ENCODE measurements at regions not wholly inside any gene's neighbourhood (a gene's known extent, or its start where the extent isn't known, plus 50 kb on each side); places are given as distances from the start of the nearest gene placed in this dataset.
"Not testable (repeated sequence)": the region's sequence is repeated elsewhere in the genome, so short reads cannot be mapped to it uniquely, and the experiment has no call there.

DNA sequence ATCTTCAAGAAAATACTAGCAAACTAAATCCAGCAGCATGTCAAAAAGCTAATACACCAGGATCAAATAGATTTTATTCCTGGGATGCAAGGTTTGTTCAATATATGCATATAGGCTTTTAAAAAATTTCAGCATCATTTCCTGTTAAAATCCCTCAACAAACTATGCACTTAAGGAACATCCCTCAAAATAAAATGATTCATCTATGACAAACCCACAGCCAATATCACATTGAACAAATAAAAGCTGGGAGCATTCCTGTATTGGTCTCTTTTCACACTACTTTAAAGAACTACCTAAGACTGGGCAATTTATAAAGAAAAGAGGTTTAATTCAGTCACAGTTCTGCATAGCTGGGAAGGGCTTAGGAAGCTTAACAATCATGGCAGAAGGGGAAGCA is 726.7 kb downstream of the GRXCR1 start:
- DNase-seq (ENCODE audit: low read depth), result no peak

DNA sequence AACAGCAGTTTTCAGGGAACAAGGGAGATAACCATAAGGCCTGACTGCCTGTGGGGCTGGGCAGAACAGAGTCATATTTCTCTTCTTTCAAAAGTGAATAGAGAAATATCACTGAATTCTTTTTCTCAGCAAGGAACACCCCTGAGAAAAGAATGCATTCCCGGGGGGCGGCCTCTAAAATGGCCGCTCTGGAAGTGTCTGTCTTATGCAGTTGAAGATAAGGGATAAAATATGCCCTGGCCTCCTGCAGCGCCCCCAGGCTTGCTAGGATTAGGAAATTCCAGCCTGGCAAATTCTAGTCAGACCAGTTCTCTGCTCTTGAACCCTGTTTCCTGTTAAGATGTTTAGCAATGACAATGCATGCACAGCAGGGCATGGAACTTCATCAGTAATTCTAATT is 745.4 kb downstream of the GRXCR1 start:
- DNase-seq (ENCODE audit: low read depth), result not testable (repeated sequence)

DNA sequence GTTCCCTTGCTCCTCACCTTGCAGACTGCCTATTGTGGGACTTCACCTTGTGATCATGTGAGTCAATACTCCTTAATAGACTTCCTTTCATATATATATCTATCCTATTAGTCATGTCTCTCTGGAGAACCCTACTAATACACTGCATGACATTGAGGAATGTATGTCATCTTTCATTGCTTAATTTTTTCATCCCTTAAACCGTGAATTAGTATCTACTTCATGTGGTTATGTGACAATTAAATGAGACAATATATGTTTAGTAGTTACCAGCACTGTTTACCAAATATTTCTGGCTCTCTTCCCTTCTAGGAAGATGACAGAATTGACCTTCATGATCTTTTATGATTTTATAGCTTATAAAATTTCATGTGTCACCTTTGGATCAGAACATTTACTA is 759.5 kb downstream of the GRXCR1 start:
- no peak for DNase-seq (ENCODE audit: low read depth)

DNA sequence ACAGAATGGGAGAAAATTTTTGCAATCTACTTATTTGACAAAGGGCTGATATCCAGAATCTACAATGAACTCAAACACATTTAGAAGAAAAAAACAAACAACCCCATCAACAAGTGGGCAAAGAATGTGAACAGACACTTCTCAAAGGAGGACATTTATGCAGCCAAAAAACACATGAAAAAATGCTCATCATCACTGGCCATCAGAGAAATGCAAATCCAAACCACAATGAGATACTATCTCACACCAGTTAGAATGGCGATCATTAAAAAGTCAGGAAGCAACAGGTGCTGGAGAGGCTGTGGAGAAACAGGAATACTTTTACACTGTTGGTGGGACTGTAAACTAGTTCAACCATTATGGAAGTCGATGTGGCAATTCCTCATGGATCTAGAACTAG is 767.0 kb downstream of the GRXCR1 start:
- DNase-seq (ENCODE audit: low read depth), result not testable (repeated sequence)

DNA sequence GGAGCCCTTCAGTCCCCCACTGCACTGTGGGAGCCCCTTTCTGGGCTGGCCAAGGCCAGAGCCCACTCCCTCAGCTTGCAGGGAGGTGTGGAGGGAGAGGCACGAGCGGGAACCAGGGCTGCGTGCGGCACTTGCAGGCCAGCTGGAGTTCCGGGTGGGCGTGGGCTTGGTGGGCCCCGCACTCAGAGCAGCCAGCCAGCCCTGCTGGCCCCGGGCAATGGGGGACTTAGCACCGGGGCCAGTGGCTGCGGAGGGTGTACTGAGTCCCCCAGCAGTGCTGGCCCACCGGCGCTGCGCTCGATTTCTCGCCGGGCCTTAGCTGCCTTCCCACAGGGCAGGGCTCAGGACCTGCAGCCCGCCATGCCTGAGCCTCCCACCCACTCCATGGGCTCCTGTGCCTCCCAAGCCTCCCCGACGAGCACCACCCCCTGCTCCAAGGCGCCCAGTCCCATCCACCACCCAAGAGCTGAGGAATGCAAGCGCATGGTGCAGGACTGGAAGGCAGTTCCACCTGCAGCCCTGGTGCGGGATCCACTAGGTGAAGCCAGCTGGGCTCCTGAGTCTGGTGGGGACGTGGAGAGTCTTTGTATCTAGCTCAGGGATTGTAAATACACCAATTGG is 776.2 kb downstream of the KCTD8 start:
- DNase-seq (ENCODE audit: low read depth), result not testable (repeated sequence)

DNA sequence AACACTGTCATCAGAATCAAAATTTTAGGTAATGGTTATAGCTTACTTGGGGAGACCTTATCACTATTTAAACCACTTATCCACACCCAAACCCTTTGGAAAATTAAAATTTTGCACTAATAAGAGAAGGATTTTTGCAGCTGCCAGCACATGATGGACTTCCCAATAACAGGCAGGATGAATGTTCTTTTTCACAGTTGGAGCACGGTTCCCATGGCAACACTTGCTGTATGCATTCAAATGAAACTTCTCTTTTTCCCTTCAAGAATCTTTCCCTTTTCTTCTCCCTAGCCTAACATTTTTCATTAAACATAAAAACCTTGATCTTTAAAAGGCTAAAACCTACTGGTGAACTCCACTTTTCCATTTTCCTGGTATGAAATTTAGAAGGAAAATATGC is 768.2 kb downstream of the KCTD8 start:
- DNase-seq (ENCODE audit: low read depth), result no peak

- DNase-seq (ENCODE audit: low read depth), result no peak
Observed at GRCh38 chr4:43682551-43682950, 766.1 kb downstream of the KCTD8 start.

GRCh38 chr4:43690116-43690515 is 758.5 kb downstream of the KCTD8 start:
- no peak for DNase-seq (ENCODE audit: low read depth)

DNA sequence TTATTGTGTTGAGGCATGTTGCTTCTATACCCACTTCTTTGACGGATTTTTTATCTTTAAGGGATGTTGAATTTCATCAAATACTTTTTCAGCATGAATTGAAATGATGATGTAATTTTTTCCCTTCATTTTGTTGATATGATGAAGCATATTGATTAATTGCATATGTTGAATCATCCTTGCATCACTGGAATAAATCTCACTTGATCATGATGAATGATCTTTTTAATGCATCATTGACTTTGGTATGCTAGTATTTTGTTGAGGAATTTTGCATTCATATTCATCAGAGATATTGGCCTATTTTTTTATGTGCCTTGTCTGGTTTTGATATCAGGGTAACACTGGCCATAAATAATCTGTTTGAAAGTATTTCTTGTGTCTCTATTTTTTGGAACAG is 754.7 kb downstream of the KCTD8 start:
- no peak for DNase-seq (ENCODE audit: low read depth)

DNA sequence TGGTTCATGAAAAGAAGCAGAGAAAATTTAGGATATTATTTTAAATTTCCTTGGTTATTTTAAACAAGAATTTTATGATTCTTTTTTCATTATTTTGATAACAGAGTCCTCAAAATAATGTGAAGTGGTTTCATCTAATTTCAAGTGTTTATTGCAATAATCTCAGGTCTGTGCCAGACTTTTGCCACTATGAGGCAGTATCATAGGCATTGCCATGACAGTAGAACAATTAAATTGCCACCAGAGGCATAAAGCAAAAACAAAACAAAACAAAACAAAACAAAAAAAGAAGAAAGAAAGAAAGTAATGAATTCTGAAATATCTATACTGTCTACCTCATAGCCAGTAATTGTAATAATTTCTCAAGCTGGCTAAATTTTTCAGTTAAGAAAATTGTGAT is 739.2 kb downstream of the KCTD8 start:
- no peak for DNase-seq (ENCODE audit: low read depth)

DNA sequence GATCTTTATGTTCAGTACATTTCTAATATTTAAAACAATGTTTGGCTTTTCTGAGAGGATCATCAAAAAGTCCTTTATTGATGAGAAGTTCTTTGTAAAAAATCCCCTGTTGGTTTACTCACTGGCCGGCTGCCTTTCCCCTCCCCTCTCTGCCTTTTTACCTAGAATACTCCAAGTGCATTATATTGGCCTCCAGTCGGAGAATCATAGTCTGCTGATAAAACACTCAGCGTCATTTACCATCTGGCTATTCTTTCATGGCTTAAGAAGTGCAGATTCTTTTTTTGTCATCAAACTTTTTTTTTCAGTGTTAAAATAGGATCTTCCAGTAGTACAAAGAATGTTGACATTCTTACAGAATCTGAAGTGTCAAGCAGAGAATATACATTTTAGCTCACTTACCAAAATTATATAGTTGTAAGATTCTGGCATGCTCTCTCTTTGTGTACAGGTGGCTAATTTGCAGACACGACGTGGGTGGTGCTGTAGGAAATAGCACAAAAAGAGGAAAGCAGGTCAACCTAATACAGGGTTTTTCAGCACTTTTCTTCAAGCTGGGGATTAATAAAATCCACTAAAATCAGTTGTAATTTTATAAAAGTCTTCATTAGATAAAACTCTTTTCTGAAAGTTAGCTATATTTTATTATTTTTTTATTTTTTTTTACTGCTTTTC is 731.8 kb downstream of the KCTD8 start:
- DNase-seq (ENCODE audit: low read depth), result no peak

GRCh38 chr4:43718369-43718768 is 730.2 kb downstream of the KCTD8 start:
- no peak for DNase-seq (ENCODE audit: low read depth)

DNA sequence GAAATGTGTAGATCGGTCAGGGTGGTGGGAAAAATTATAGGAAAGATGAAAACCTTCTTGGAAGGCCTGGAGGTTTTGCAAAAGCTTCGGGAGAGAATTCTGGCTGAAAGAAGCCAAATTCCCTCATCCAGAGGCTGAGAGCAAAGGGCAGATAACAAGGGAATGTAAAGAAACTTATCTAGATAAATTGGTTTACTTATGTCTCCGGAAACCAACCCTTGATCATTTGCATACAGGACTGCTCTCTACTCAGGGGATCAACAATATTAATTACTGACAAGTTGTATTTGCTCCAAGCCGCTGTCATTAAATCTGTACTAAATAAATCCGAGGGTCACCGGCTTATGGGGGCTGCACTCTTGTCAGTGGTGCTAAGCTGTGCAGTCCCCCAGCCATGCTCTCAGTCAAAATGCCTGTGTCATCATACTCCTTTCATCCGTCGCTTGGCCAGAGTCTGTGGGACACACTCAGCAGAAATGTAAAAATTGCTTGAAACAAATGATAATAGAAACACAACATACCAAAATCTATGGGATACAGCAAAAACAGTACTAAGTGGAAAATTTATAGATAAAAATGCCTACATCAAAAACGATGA is 715.7 kb downstream of the KCTD8 start:
- no peak for DNase-seq (ENCODE audit: low read depth)

DNA sequence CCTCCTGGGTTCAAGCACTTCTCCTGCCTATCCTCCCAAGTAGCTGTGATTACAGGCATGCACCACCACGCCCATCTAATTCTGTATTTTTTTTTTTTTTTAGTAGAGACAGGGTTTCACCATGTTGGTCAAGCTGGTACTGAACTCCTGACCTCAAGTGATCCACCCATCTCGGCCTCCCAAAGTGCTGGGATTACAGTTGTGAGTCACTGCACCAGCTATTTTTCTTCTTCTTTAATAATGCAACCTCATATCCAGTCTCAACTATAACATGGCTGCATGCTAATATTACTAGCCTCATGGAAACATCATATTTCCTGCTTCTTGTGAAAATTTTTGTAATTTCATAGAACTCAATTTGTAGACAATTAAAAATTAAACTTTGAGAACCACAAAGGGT is 706.5 kb downstream of the KCTD8 start:
- no peak for DNase-seq (ENCODE audit: low read depth)

GRCh38 chr4:43754566-43754965 is 694.0 kb downstream of the KCTD8 start:
- DNase-seq (ENCODE audit: low read depth), result no peak

- no peak for DNase-seq (ENCODE audit: low read depth)
Observed at GRCh38 chr4:43757147-43757546, 691.5 kb downstream of the KCTD8 start.

GRCh38 chr4:43758836-43759235 is 689.8 kb downstream of the KCTD8 start:
- no peak for DNase-seq (ENCODE audit: low read depth)

GRCh38 chr4:43763029-43763610 is 685.5 kb downstream of the KCTD8 start:
- no peak for DNase-seq (ENCODE audit: low read depth)

GRCh38 chr4:43765514-43765913 is 683.1 kb downstream of the KCTD8 start:
- DNase-seq (ENCODE audit: low read depth), result no peak

- no peak for DNase-seq (ENCODE audit: low read depth)
Observed at GRCh38 chr4:43766648-43767047, 682.0 kb downstream of the KCTD8 start.

GRCh38 chr4:43776371-43776770 is 672.2 kb downstream of the KCTD8 start:
- no peak for DNase-seq (ENCODE audit: low read depth)

GRCh38 chr4:43778187-43778915 is 670.3 kb downstream of the KCTD8 start:
- DNase-seq (ENCODE audit: low read depth), result no peak

GRCh38 chr4:43781125-43781524 is 667.5 kb downstream of the KCTD8 start:
- no peak for DNase-seq (ENCODE audit: low read depth)

All from GM04503 (cell line).